ENCODE measurements at regions not wholly inside any gene's neighbourhood (a gene's known extent, or its start where the extent isn't known, plus 50 kb on each side); places are given as distances from the start of the nearest gene placed in this dataset.

- Mint-ChIP-seq H3K4me1 (ENCODE audit: insufficient read depth, unreplicated experiment) (no peaks in the 10 kb centered on the region), H3K9me3 (ENCODE audit: unreplicated experiment) (no peaks in the 10 kb centered on the region), H3K4me3 (ENCODE audit: unreplicated experiment) (no peak overlapping the region), H3K27ac (ENCODE audit: low read depth, unreplicated experiment) (no peak overlapping the region), H3K27me3 (ENCODE audit: insufficient read depth, unreplicated experiment) (no peaks in the 10 kb centered on the region), H3K36me3 (ENCODE audit: insufficient read depth, unreplicated experiment) (no peaks in the 10 kb centered on the region)
- DNase-seq (ENCODE audit: unreplicated experiment) = no peak
- intact Hi-C loops (cut with micrococcal nuclease) = no loop called here
- ChIA-PET CTCF (interaction anchor here (0.7 kb wide), 2 partner anchors 10 to 30 kb away, joined by 3 read pairs; no protein-coding TSS in a partner anchor), POLR2A (no interaction called here)
- no peak for TF ChIP-seq CTCF (IDR thresholded peaks at IDR 0.05; ENCODE audit: unreplicated experiment)
- BruUV-seq (replicated peaks) = no TSS peak
Measured at GRCh38 chr5:56595566-56595965, 219.8 kb upstream of the MAP3K1 start.

- POLR2A ChIA-PET = interaction anchor here (0.6 to 1.4 kb wide), 3 partner anchors 10 to 615 kb away, joined by 3 read pairs; no protein-coding TSS in a partner anchor
- intact Hi-C loops (cut with micrococcal nuclease) = no loop called here
- no peak for DNase-seq (ENCODE audit: unreplicated experiment)
- no TSS peak for BruUV-seq (replicated peaks)
- no peak for TF ChIP-seq CTCF (IDR thresholded peaks at IDR 0.05; ENCODE audit: unreplicated experiment)
- Mint-ChIP-seq H3K9me3 (ENCODE audit: unreplicated experiment) (no peaks in the 10 kb centered on the region), H3K27me3 (ENCODE audit: insufficient read depth, unreplicated experiment) (no peaks in the 10 kb centered on the region), H3K4me1 (ENCODE audit: insufficient read depth, unreplicated experiment) (no peaks in the 10 kb centered on the region), H3K4me3 (ENCODE audit: unreplicated experiment) (no peak overlapping the region), H3K27ac (ENCODE audit: low read depth, unreplicated experiment) (no peak overlapping the region), H3K36me3 (ENCODE audit: insufficient read depth, unreplicated experiment) (no peaks in the 10 kb centered on the region)
- CTCF ChIA-PET = interaction anchor here (0.7 kb wide), 1 partner anchor 30 kb away, joined by 3 read pairs; no protein-coding TSS in a partner anchor
Measured at GRCh38 chr5:56594792-56595191, 220.6 kb upstream of the MAP3K1 start.

- Mint-ChIP-seq H3K27ac (ENCODE audit: low read depth, unreplicated experiment) (no peak overlapping the region), H3K4me3 (ENCODE audit: unreplicated experiment) (no peak overlapping the region), H3K27me3 (ENCODE audit: insufficient read depth, unreplicated experiment) (no peaks in the 10 kb centered on the region), H3K9me3 (ENCODE audit: unreplicated experiment) (no peaks in the 10 kb centered on the region), H3K4me1 (ENCODE audit: insufficient read depth, unreplicated experiment) (no peaks in the 10 kb centered on the region), H3K36me3 (ENCODE audit: insufficient read depth, unreplicated experiment) (no peaks in the 10 kb centered on the region)
- intact Hi-C loops (cut with micrococcal nuclease) = no loop called here
- CTCF ChIA-PET = no interaction called here
- POLR2A ChIA-PET = no interaction called here
- TF ChIP-seq CTCF (IDR thresholded peaks at IDR 0.05; ENCODE audit: unreplicated experiment) = no peak
- no peak for DNase-seq (ENCODE audit: unreplicated experiment)
- BruUV-seq (replicated peaks) = no TSS peak
Measured at GRCh38 chr5:56591081-56591480, 224.3 kb upstream of the MAP3K1 start.

- BruUV-seq (replicated peaks) = no TSS peak
- no peaks in the 10 kb centered on the region for H3K36me3 Mint-ChIP-seq (ENCODE audit: insufficient read depth, unreplicated experiment)
- H3K27me3 Mint-ChIP-seq (ENCODE audit: insufficient read depth, unreplicated experiment) = no peaks in the 10 kb centered on the region
- H3K27ac Mint-ChIP-seq (ENCODE audit: low read depth, unreplicated experiment) = no peak overlapping the region
- H3K9me3 Mint-ChIP-seq (ENCODE audit: unreplicated experiment) = no peaks in the 10 kb centered on the region
- no peak for DNase-seq (ENCODE audit: unreplicated experiment)
- TF ChIP-seq CTCF (IDR thresholded peaks at IDR 0.05; ENCODE audit: unreplicated experiment) = no peak
- CTCF ChIA-PET = no interaction called here
- intact Hi-C loops (cut with micrococcal nuclease) = no loop called here
- POLR2A ChIA-PET = interaction anchor here (0.7 kb wide), 2 partner anchors 18 to 1286 kb away, joined by 3 read pairs; no protein-coding TSS in a partner anchor
- H3K4me3 Mint-ChIP-seq (ENCODE audit: unreplicated experiment) = no peak overlapping the region
- peaks cover 6% of the 10 kb centered on the region for H3K4me1 Mint-ChIP-seq (ENCODE audit: insufficient read depth, unreplicated experiment)
Measured at GRCh38 chr5:56589481-56589860, 225.9 kb upstream of the MAP3K1 start.

Data from MCF 10A (cell line).